HG03159 (cell line): ENCODE measurements at regions not wholly inside any gene's neighbourhood (a gene's known extent, or its start where the extent isn't known, plus 50 kb on each side); places are given as distances from the start of the nearest gene placed in this dataset.

Experiments used
- ATAC-seq: cut with Tn5 transposase; IDR thresholded peaks from one replicate; pipeline ENCODE4 v1.9.1; 2021; ENCODE audit warnings: mild to moderate bottlenecking, moderate library complexity; ENCODE audit not compliant: unreplicated experiment

DNA sequence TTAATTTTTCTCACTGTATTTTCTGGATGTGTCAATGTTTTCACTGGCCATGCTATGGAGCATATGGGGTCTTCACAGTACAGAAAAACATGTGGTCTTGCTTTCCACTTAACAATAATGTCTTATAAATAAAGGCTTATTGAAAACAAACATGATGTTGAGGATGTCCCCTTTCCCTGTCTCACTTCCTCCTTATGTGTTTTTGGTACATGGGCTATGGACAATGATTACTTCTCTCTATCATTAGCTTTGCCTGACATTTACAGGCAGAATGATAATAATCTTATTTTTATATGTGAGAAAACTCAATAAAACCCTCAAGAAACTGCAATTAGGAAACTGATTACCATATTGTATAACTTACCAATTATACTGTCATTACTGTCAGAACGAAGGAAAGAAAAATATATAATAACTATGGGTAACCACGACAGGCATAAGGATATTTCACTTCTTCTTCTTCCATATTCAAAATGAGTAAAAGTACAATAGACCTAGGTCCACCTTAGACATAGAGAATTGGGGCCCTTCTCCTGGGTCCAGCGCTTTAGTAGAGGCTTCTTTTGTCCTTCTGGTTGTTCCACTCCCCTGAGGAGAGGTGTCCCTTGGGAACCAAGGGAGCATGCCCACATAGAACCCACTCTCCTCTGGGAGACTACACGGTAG, 375.0 kb downstream of the MAN2A1 start:
- no peak for ATAC-seq

- ATAC-seq, result no peak
Measured at GRCh38 chr5:110070836-110071235, 381.1 kb downstream of the MAN2A1 start.

GRCh38 chr5:110072651-110073050, 382.9 kb downstream of the MAN2A1 start:
- no peak for ATAC-seq

DNA sequence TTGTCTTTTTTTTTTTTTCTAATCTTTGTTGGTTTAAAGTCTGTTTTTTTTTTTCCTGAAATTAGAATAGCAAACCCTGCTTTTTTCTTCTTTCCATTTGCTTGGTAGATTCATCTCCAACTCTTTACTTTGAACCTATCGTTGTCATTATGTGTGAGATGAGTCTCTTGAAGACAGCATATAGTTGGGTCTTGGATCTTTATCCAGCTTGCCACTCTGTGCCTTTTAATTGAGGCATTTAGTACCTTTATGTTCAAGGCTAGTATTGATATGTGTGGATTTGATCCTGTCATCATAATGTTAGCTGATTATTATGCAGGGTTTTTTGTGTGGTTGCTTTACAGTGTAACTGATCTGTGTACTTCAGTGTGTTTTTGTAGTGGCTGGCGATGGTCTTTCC, 383.8 kb downstream of the MAN2A1 start:
- no peak for ATAC-seq

DNA sequence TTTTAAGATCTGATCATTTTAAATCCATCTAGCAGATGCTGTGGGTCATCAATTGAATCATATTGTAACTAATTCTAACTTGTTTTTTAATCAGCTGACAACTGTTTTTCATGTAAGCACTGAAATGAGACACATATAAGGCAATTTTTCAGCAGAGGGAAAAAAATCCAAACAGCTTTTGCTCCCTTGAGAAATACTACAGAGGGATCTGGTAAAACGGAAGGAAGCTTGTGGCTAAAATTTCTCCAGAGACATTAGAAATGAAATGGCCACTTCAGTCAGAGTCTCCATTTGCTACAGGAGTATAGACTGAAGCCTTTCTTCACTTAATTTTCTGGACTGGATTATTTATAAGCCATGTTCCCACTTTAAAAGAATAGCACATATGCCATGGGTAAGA, 385.9 kb downstream of the MAN2A1 start:
- ATAC-seq, result no peak

DNA sequence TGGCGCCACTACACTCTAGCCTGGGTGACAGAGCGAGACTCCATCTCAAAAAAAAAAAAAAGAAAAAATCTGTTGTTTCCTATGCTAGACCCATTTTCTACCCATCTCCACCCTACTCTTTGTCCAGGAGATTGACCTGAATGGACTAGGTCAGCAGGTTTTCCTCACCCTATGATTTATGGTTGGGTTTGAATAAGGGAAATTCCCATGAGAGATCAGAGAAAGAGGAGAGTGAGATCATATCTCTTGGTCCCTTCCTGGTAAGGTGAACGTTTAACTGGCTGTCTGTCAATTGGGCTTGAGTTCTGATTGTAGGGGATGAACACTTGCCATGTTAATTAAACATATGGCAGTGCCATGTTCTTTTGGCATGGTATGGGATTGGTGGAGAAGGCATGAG, 387.4 kb downstream of the MAN2A1 start:
- no peak for ATAC-seq

GRCh38 chr5:110082194-110082593, 392.5 kb downstream of the MAN2A1 start:
- no peak for ATAC-seq

DNA sequence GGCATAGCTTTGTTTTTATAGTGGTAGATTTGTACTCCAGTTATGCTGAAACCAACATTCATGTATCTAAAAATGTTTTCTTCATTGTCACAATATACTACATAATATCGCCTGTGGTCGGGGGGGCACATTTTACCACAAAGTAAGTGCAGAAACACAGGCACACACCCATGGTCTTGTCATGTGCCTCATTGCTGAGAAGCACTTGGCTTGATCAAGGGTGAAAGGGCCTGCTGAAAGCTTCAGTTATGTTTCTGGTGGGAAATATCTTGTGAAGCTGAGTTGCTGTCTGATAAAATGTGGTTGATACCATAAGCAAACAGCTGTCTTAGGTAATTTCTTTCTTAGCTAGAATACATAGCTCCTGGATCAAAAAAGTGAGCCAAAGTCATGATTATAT, 393.1 kb downstream of the MAN2A1 start:
- ATAC-seq, result no peak

GRCh38 chr5:110085826-110086225, 396.1 kb downstream of the MAN2A1 start:
- no peak for ATAC-seq

DNA sequence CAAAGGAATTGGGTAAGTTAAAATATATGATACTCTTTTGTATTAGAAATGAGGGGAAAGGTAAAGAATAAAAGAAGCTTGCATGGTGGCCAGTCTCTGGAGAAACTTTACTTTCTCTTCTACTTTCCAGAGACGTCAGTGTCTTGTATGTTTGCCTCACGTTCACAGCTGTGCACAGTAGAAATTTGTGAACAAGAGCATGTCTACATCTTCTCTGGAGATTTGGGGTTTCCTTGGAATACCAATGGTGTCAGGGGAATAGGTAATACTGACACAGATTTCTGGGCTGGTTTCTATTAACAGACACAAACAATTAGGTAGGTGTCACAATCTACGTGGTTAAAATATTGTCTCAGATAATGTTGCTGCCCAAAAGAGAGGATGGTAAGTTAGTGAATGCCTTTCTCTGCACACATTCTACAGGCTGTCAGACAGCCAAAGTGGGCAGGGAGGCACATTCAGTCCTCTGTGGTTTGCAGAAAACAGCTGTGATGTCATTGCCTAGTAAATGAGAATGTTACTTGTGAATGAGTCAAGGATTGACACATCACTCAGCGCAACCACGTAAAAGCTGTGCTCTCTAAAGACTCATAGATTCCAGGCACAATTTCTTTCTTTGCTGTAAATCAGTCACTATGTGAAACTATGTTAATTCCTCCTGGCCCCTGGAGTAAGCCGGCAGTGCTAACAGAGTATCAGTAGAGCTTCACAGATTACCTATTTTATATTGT, 397.1 kb downstream of the MAN2A1 start:
- no peak for ATAC-seq

- ATAC-seq, result no peak
Measured at GRCh38 chr5:110087829-110088228, 398.1 kb downstream of the MAN2A1 start.

DNA sequence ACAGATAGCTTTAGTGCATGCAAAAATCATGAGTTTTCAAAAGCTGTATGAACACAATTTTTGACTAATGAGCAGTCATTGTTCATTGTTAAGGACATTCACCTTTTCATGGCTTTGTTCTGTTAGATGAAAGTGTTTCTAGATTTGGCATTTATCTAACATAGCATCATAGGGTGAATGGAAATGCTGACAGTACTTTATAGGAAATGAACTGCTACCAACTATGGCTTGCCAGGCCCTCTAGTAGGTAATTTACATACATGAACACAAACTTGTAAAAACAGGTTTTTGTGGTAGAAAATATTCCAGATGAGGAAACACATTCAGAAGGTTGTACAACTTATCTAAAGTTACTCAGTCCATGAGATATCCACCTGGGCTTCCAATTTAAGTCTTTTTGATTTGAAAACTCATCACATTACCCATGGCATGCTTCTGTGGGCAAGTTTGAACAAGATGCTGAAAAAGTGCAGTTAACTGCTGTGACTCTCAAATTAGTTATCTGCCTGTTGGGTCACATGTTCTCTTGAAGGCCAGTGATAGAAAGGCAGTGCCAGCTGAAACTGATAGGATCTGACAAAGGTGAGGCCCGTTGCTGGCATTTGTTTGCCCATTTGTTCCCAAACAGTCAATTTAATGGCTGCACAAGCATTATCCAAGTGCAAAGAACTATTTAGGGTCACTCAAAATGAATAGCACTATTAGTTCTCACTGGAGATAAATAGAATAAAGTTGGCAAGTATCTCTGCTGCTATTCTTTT, 399.1 kb downstream of the MAN2A1 start:
- ATAC-seq, result no peak

DNA sequence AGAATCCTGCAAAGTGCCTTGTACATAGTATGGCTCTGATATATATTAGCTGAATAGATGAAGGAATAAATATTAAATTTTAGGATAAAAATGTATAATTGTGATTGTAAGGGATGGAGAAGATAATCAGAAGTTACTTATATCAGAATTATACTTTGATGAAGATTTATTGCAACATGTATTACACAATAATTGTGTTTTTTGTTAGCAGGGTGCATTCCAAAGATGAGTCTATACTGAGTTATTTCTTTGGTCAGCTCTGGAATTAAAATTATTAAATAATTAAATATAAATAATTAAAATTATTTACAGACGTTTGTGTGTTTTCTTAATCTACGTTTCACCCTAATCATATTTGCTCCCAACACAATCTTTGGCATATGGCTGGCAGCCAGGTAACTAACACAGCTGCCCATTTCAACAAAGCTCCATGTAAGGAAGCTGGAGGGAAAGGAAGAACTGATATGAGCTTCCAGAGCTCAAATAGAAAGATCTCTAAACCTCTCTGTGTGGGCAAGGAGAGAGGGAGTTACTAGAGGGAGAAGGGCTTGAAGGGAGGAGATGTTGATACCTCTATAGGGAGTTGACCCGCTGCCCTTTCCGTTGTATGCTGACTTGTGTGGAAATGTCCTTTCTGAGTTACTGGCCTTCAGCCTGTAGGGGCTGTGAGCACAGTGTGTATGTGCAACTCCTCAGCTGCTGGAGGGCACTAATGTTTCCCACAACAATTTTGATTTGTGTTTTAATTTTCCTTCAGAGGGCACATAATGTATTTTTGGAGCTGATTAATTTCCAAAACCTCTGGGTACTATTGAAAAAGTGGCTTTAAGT, 403.4 kb downstream of the MAN2A1 start:
- no peak for ATAC-seq

DNA sequence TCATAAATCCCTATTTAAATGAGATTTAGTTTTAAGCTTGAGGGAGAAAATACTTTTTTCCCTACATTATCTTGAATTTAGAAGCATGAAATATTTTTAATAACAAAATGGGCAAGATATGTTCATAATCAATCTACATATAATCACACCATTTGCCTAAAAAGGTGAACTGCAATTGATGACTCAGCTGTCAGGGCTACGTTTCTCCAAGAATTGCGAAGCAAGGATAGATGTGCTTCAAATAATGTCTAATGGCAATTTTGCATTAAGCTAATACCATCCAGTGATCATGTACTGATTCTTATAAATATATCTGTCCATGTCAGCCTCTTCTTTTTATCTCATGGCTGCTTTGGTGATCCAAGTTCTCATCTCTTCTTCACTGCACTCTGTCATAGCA, 404.4 kb downstream of the MAN2A1 start:
- ATAC-seq, result no peak

GRCh38 chr5:110094548-110094947, 404.8 kb downstream of the MAN2A1 start:
- no peak for ATAC-seq

DNA sequence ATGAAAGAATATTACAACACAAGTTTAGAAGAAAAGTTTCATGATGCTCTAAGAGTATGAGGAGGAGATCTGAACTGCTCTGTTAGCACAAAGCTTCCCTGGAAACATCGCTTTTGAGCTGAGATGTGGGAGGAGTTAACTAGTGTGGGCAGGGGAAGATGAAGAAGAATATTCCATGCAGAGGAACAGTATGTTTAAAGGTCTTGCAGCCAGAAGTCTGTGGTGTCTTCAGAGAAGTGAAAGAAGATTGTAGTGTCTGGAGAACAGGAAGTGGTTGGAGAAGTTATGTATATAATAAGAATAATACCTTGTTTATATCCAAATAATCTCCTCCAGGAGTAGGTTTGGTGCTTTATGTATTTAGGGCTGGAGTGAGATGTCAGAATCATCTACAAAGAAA, 406.7 kb downstream of the MAN2A1 start:
- ATAC-seq, result no peak

DNA sequence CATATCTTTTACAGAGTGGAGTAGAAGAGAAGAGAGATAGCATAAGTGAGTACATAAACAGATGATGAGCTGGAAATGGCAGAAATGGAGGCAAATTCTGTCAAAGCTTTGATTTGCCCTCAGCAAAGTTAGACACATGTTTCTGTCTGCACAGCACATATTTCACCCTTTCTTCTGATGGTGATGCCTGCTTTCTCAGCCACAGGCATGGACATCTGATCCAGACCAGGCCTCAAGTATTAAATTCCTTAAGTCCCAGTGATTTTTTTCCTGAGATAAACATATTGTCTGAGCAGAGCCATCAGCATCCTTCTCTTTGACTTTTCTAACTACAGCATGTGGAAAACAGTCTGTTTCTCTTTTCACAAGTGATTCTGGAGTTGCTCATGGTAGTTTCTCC, 409.8 kb downstream of the MAN2A1 start:
- no peak for ATAC-seq

DNA sequence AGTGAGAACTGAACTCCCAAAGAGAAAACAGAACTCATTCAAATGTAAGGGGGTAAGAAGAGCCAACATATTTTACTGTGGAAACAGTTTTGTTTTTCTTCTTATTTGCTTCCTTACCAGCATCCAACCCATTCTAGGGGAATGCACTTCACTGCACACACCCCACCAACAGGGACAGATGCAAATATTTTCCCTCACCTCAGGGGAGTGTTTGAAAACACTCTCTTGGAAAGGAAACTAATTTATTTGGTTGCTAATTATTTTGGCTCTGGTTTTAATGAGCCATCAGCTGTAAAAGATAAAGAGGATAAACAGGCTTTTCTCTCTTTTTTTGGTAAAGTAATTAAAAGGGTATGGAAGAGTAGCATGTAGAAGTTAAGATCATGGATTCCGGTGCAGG, 413.4 kb downstream of the MAN2A1 start:
- ATAC-seq, result no peak

GRCh38 chr5:110104060-110104725, 414.5 kb downstream of the MAN2A1 start:
- no peak for ATAC-seq
